ENCODE measurements at regions not wholly inside any gene's neighbourhood (a gene's known extent, or its start where the extent isn't known, plus 50 kb on each side); places are given as distances from the start of the nearest gene placed in this dataset.

DNA sequence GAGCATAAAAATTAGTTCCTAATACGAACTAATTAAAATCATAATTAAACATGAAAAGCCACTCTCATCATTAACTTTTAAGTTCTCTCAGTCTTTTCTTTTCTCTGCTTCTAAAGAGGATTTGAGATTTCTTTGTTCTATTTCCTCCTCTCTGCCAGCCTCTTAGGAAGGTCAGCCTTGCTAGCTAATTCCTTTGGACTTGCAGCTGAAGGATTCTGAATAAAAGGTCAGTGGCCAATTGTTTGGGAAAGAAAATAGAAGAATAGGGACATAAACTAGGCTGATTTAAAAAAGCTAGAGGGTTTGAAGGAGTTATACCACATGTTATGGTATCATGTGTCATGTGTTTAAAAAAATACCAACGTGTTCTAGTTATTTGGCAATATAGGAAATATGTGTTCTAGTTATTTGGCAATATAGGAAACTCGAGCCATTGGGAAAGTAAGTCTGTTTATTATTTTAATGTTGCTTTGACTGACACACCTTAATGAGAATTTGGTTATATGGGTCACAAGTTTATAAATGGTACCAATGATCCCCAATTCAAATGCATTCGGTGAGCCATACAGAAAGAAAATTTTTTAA is 1668.7 kb upstream of the PCDH7 start:
- TF ChIP-seq, protein P1, sequence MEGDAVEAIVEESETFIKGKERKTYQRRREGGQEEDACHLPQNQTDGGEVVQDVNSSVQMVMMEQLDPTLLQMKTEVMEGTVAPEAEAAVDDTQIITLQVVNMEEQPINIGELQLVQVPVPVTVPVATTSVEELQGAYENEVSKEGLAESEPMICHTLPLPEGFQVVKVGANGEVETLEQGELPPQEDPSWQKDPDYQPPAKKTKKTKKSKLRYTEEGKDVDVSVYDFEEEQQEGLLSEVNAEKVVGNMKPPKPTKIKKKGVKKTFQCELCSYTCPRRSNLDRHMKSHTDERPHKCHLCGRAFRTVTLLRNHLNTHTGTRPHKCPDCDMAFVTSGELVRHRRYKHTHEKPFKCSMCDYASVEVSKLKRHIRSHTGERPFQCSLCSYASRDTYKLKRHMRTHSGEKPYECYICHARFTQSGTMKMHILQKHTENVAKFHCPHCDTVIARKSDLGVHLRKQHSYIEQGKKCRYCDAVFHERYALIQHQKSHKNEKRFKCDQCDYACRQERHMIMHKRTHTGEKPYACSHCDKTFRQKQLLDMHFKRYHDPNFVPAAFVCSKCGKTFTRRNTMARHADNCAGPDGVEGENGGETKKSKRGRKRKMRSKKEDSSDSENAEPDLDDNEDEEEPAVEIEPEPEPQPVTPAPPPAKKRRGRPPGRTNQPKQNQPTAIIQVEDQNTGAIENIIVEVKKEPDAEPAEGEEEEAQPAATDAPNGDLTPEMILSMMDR (IDR thresholded peaks at IDR 0.05): no peak
- no peak for TF ChIP-seq EP300 (IDR thresholded peaks at IDR 0.05)
- no peak for TF ChIP-seq POLR2A (IDR thresholded peaks at IDR 0.05)
